Stimulated activated memory B cell treated with anti-CD40 and anti-IgM and Interleukin-4, amounts not matched to agents 10 μg/mL and 1 μg/mL and 100 μg/mL, for 72 hours (primary cell): ENCODE measurements at regions not wholly inside any gene's neighbourhood (a gene's known extent, or its start where the extent isn't known, plus 50 kb on each side); places are given as distances from the start of the nearest gene placed in this dataset.

ENCODE experiments used
- ATAC-seq: fragments of 150-1000 bp; cut with Tn5 transposase; 2 replicates; pipeline ENCODE4 v1.10.0; 2021
- H3K27ac Mint-ChIP-seq: one replicate; pipeline ENCODE4 v1.8.0; 2022; ENCODE audit warnings: mild to moderate bottlenecking, mixed read lengths
- H3K27me3 Mint-ChIP-seq: one replicate; pipeline ENCODE4 v1.8.0; 2022; ENCODE audit warnings: mixed read lengths
- H3K36me3 Mint-ChIP-seq: one replicate; pipeline ENCODE4 v1.8.0; 2022; ENCODE audit warnings: mixed read lengths
- H3K4me1 Mint-ChIP-seq: one replicate; pipeline ENCODE4 v1.8.0; 2022; ENCODE audit warnings: mixed read lengths
- H3K4me3 Mint-ChIP-seq: one replicate; pipeline ENCODE4 v1.8.0; 2022; ENCODE audit warnings: mild to moderate bottlenecking, moderate library complexity, mixed read lengths
- H3K9me3 Mint-ChIP-seq: one replicate; pipeline ENCODE4 v1.8.0; 2022; ENCODE audit warnings: mixed read lengths

- H3K27ac Mint-ChIP-seq: no peak overlapping the region
- H3K4me1 Mint-ChIP-seq: peaks cover 6% of the 10 kb centered on the region
- H3K9me3 Mint-ChIP-seq: no peaks in the 10 kb centered on the region
- no peaks in the 10 kb centered on the region for H3K36me3 Mint-ChIP-seq
- H3K4me3 Mint-ChIP-seq: no peak overlapping the region
- peak; percentile 31 for ATAC-seq
- H3K27me3 Mint-ChIP-seq: peaks cover 44% of the 10 kb centered on the region
Measured at GRCh38 chr3:72232777-72233176, 447.8 kb upstream of the PROK2 start.

- no peaks in the 10 kb centered on the region for H3K9me3 Mint-ChIP-seq
- H3K4me1 Mint-ChIP-seq: peaks cover 6% of the 10 kb centered on the region
- H3K4me3 Mint-ChIP-seq: no peak overlapping the region
- H3K27me3 Mint-ChIP-seq: peaks cover 49% of the 10 kb centered on the region
- no peaks in the 10 kb centered on the region for H3K36me3 Mint-ChIP-seq
- H3K27ac Mint-ChIP-seq: no peak overlapping the region
- ATAC-seq: no peak
Measured at GRCh38 chr3:72232331-72232730, 447.4 kb upstream of the PROK2 start.

- no peaks in the 10 kb centered on the region for H3K36me3 Mint-ChIP-seq
Measured at GRCh38 chr3:72231439-72232196, 446.7 kb upstream of the PROK2 start.

GRCh38 chr3:72230774-72231379 lies 445.9 kb upstream of the PROK2 start:
- Mint-ChIP-seq H3K9me3 (peaks cover 7% of the 10 kb centered on the region), H3K36me3 (peaks cover 4% of the 10 kb centered on the region), H3K4me1 (peaks cover 6% of the 10 kb centered on the region), H3K4me3 (no peak overlapping the region), H3K27me3 (peaks cover 49% of the 10 kb centered on the region), H3K27ac (no peak overlapping the region)
- no peak for ATAC-seq

More at GRCh38 chr3:72231439-72232196, 446.7 kb upstream of the PROK2 start:
- peaks cover 49% of the 10 kb centered on the region for H3K27me3 Mint-ChIP-seq
- peaks cover 6% of the 10 kb centered on the region for H3K4me1 Mint-ChIP-seq
- H3K27ac Mint-ChIP-seq: no peak overlapping the region
- peaks cover 1% of the 10 kb centered on the region for H3K9me3 Mint-ChIP-seq
- ATAC-seq: no peak
- no peak overlapping the region for H3K4me3 Mint-ChIP-seq

GRCh38 chr3:72229952-72230351 lies 445.0 kb upstream of the PROK2 start:
- Mint-ChIP-seq H3K27me3 (peaks cover 49% of the 10 kb centered on the region), H3K4me1 (peaks cover 6% of the 10 kb centered on the region), H3K9me3 (peaks cover 16% of the 10 kb centered on the region), H3K4me3 (no peak overlapping the region), H3K27ac (no peak overlapping the region), H3K36me3 (peaks cover 7% of the 10 kb centered on the region)
- ATAC-seq: no peak

- H3K27me3 Mint-ChIP-seq: peaks cover 35% of the 10 kb centered on the region
- H3K4me1 Mint-ChIP-seq: peaks cover 1% of the 10 kb centered on the region
- no peak overlapping the region for H3K27ac Mint-ChIP-seq
- H3K9me3 Mint-ChIP-seq: peaks cover 21% of the 10 kb centered on the region
- H3K36me3 Mint-ChIP-seq: peaks cover 12% of the 10 kb centered on the region
- no peak overlapping the region for H3K4me3 Mint-ChIP-seq
- no peak for ATAC-seq
Measured at GRCh38 chr3:72227486-72228070, 442.6 kb upstream of the PROK2 start.

- H3K36me3 Mint-ChIP-seq: peaks cover 12% of the 10 kb centered on the region
- H3K27ac Mint-ChIP-seq: no peak overlapping the region
- no peak overlapping the region for H3K4me3 Mint-ChIP-seq
- H3K27me3 Mint-ChIP-seq: peaks cover 13% of the 10 kb centered on the region
- peaks cover 21% of the 10 kb centered on the region for H3K9me3 Mint-ChIP-seq
- H3K4me1 Mint-ChIP-seq: no peaks in the 10 kb centered on the region
- no peak for ATAC-seq
Measured at GRCh38 chr3:72224804-72225509, 440.0 kb upstream of the PROK2 start.

GRCh38 chr3:72223628-72224027 lies 438.7 kb upstream of the PROK2 start:
- no peak overlapping the region for H3K27ac Mint-ChIP-seq
- peaks cover 13% of the 10 kb centered on the region for H3K27me3 Mint-ChIP-seq
- H3K9me3 Mint-ChIP-seq: peaks cover 21% of the 10 kb centered on the region
- H3K4me3 Mint-ChIP-seq: no peak overlapping the region
- no peak for ATAC-seq
- H3K36me3 Mint-ChIP-seq: peaks cover 12% of the 10 kb centered on the region
- no peaks in the 10 kb centered on the region for H3K4me1 Mint-ChIP-seq

- Mint-ChIP-seq H3K27me3 (peaks cover 8% of the 10 kb centered on the region), H3K4me3 (no peak overlapping the region), H3K4me1 (no peaks in the 10 kb centered on the region), H3K9me3 (peaks cover 21% of the 10 kb centered on the region), H3K36me3 (peaks cover 12% of the 10 kb centered on the region), H3K27ac (no peak overlapping the region)
- ATAC-seq: no peak
Measured at GRCh38 chr3:72223116-72223515, 438.2 kb upstream of the PROK2 start.

GRCh38 chr3:72222410-72222809 lies 437.5 kb upstream of the PROK2 start:
- ATAC-seq: no peak
- Mint-ChIP-seq H3K27ac (no peak overlapping the region), H3K4me3 (no peak overlapping the region)

GRCh38 chr3:72220946-72221345 lies 436.0 kb upstream of the PROK2 start:
- Mint-ChIP-seq H3K27me3 (peaks cover 10% of the 10 kb centered on the region), H3K4me1 (no peaks in the 10 kb centered on the region), H3K4me3 (no peak overlapping the region), H3K27ac (no peak overlapping the region), H3K9me3 (peaks cover 15% of the 10 kb centered on the region), H3K36me3 (peaks cover 9% of the 10 kb centered on the region)
- ATAC-seq: no peak

More at GRCh38 chr3:72222410-72222809, 437.5 kb upstream of the PROK2 start:
- H3K27me3 Mint-ChIP-seq: peaks cover 6% of the 10 kb centered on the region
- H3K36me3 Mint-ChIP-seq: peaks cover 12% of the 10 kb centered on the region
- peaks cover 21% of the 10 kb centered on the region for H3K9me3 Mint-ChIP-seq
- no peaks in the 10 kb centered on the region for H3K4me1 Mint-ChIP-seq

- no peak overlapping the region for H3K4me3 Mint-ChIP-seq
- no peak for ATAC-seq
- H3K27me3 Mint-ChIP-seq: peaks cover 10% of the 10 kb centered on the region
- H3K27ac Mint-ChIP-seq: no peak overlapping the region
- H3K4me1 Mint-ChIP-seq: no peaks in the 10 kb centered on the region
- peaks cover 3% of the 10 kb centered on the region for H3K9me3 Mint-ChIP-seq
- H3K36me3 Mint-ChIP-seq: peaks cover 5% of the 10 kb centered on the region
Measured at GRCh38 chr3:72219752-72220151, 434.8 kb upstream of the PROK2 start.

- H3K27me3 Mint-ChIP-seq: peaks cover 10% of the 10 kb centered on the region
- no peak overlapping the region for H3K27ac Mint-ChIP-seq
- no peak for ATAC-seq
- H3K4me1 Mint-ChIP-seq: no peaks in the 10 kb centered on the region
- no peaks in the 10 kb centered on the region for H3K9me3 Mint-ChIP-seq
- H3K4me3 Mint-ChIP-seq: no peak overlapping the region
- no peaks in the 10 kb centered on the region for H3K36me3 Mint-ChIP-seq
Measured at GRCh38 chr3:72217570-72217969, 432.6 kb upstream of the PROK2 start.

GRCh38 chr3:72214066-72214951 lies 429.4 kb upstream of the PROK2 start:
- no peak overlapping the region for H3K27ac Mint-ChIP-seq
- ATAC-seq: no peak

More at GRCh38 chr3:72214066-72214951, 429.4 kb upstream of the PROK2 start:
- H3K4me3 Mint-ChIP-seq: no peak overlapping the region
- H3K9me3 Mint-ChIP-seq: no peaks in the 10 kb centered on the region
- H3K27me3 Mint-ChIP-seq: peaks cover 28% of the 10 kb centered on the region
- H3K4me1 Mint-ChIP-seq: no peaks in the 10 kb centered on the region
- H3K36me3 Mint-ChIP-seq: no peaks in the 10 kb centered on the region
